ENCODE measurements at regions not wholly inside any gene's neighbourhood (a gene's known extent, or its start where the extent isn't known, plus 50 kb on each side); places are given as distances from the start of the nearest gene placed in this dataset.

DNA sequence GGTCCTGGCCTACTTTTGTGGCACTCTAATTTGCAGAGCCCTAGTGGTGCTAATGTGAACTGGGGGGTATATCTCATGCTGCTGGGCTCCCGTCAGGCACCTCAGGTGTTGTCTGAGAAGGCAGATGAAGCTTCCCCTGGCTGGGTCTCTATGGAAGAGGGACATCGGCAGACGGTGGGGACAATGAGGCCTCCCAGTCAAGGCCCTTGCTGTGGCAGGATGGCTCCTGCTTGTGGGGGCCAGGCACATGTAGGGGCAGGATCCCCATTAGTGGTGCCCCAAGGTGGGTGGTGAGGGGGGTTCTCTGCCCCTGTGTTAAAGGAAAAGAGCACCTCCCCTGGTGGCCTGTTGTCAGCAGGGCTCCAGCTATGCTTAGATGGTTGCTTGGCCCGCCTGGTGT, 192.8 kb upstream of the S1PR3 start:
- DNase-seq, result no peak

DNA sequence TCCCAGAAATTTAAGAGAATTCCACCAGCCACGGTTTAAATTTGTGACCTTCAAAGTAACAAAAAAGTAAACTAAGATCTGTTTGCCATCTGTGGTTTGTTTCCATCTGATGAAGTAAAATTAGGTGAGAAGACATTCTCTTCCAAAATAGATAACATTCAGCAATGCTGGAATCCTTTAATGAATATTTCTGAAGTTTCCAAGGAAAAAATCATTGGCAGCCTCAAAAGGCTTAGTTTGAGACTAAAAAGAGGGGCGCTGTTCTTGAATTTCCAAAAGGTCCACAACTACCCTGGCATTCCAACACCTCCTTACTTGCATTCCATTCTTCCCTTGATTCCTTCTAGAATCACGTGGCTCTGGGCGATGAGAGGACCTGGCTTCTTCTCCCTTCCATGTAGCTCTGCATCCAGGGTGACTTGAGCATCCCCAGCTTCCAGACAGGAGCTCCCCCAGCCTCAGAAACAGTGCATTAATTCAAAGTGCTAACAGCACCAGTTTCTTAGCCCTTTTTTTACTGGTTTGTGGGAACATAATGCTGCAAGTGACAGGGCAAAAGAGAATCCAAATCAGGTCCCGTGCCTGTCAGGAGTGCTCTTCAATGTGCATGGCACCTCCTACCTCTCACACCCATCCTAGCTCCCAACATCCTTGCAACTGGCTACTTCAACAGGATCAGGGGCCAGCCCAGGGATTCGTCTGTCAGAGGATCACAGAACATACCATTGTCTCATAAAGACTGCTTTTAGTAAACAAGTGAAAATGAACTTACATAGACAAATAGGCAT, 191.5 kb upstream of the S1PR3 start:
- DNase-seq, result no peak

DNA sequence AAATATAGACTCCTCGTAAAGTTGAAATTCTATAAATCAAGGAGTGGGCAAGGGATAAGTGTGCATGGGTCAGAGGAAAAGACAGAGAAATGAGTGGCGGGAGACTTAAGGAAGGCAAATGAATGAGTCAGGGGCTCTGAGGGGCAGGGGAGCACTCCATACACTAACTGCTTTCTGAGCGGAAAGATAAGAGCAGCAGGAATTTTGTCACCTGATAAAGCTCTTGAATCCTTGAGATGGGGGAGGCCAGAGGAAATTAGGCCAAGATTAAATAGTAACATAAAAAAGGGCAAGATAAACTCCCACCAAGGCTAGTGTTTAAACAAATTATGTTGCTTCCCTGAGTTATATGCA, 191.0 kb upstream of the S1PR3 start:
- DNase-seq, result no peak

DNA sequence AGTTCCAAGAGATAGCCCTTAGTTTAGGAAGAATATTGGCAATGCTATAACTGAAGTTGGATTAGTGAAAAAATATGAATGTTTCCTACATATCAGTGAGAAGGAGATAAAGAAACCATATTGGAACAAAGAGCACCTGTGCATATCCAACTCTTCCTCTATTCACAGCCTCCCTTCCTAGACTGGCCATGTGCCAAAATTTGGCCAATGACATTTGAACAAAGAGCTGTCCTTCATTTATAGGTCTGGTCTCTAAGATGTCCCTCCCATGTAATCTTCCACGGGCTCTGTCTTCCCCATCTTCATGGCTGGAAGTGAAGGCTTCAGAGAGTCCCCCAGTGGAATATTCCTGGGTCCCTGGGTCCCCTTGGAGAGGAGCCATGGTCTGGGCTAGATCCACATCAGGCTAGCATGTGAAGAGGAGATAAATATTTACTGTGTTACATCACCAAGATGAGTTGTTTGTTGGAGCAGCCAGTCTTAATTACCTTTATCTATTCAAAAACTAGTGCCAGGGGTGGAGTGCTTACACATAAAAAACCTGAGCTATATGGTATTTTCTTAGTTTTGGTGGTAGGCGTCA, 190.0 kb upstream of the S1PR3 start:
- DNase-seq, result no peak

DNA sequence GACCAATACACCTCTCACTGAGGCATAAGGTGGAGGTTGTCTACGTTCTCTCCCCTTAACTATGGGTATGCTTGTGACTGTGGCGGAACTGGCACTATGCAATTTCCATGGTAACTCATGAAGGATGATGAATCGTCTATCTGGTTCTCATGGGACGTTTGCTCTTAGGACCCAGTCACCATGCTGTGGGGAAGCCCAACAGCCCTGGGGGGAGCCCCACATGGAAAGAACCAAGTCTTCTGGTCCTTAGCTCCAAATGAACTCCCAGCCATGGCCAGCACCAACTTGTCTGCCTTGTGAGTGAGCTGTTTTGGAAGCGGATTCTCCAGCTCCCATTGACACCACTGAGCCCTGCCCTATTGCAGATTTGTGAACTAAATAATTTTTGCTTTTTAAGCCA, 188.7 kb upstream of the S1PR3 start:
- no peak for DNase-seq

DNA sequence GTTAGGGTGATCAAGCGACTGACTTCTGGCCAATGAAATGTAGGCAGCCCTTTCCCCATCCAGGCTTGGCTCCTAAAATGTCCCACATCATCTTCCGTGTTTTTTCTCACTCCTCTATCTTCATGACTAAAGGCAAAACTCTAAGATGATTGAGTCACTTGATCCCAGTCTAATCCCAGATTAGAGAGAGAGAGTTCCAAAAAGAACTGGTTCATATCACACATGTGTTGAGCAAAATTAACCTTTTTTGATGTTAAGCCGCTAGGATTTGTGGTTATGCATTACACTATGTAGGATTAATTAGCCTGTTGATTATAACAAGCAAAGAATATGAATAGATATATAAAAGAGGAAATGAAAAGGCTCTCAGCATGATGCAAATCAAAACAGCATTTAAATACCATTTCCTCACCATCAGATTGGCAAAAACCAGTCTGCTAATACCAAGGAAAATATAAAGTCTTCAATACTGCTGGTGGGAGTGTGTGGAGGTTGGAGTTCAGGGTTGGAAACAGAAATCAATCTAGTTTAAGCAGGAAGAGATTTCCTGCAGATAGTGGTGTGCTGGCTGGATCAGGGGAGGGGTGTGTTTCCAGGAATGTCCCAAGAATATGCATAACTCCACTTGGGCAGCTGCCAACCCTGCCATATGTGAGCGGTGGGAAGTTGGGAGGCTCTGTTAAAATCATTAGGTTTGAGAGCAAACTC, 187.6 kb upstream of the S1PR3 start:
- DNase-seq, result peak; percentile 70

DNA sequence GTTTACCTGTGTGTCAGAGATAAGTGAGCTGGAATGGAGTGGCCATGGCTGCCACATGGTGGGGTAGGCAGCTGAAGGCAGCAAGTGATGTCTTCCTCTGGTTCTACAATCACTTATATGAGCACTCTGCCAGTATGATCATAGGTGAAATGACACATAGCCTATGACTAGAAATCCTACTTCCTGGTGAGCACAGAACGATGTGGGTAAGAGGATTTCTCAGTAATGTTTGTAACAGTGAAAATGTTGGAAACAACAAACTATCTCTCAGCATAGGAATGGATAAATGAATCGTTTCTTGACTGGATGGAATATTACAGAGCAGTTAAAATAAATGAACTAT, 187.0 kb upstream of the S1PR3 start:
- DNase-seq, result no peak

DNA sequence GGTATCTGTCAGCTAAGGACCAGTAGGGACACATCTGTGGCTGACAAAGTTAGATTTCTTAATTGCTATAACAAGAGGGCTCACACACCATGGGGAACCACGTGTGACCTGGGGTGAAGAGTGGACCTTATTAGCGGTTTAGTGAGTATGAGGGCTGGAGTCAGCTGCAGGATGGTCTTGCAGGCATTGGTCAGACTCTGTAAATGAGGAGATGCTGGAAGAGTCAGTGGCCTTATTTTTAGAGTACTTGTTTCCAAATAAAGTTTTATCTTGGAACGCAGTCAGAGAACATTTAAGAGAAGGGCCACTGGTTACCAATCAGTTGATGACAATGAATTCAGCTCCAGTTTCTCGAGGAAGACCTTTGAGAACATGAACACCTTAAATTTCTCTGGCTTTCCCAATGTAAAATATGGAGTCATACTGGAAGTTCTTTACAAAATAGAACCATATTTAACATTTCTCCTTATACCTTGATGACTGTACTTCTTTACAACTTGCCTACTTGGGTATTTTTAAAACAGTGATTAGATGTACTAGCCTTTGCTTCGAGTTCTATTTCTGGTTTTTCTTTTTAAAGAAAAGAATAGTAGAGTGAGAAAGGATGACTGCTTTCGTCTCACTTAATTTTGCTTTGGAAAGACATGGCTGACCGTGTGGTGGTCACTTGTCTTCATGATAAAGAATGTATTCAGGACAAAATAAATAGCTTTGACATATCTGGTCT, 185.9 kb upstream of the S1PR3 start:
- no peak for DNase-seq

DNA sequence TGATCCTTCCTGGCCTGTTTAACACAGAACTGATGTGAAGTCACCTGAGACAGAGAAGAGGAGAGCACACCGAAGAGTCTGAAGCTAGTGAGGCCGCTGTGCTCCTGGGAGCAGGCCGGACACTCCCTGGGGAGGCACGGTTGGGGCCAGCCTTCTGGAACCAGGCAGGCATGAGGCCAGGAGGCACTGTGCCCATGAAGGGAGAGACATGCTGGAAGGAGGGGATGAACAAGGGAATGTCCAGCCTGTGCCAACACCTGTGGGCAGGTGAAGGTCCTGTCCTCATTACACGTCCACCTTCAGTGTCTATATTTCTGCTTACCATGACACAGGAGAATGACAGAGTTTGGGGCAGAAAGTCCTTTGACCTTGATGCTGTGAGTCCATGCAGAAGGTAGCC, 183.8 kb upstream of the S1PR3 start:
- no peak for DNase-seq

DNA sequence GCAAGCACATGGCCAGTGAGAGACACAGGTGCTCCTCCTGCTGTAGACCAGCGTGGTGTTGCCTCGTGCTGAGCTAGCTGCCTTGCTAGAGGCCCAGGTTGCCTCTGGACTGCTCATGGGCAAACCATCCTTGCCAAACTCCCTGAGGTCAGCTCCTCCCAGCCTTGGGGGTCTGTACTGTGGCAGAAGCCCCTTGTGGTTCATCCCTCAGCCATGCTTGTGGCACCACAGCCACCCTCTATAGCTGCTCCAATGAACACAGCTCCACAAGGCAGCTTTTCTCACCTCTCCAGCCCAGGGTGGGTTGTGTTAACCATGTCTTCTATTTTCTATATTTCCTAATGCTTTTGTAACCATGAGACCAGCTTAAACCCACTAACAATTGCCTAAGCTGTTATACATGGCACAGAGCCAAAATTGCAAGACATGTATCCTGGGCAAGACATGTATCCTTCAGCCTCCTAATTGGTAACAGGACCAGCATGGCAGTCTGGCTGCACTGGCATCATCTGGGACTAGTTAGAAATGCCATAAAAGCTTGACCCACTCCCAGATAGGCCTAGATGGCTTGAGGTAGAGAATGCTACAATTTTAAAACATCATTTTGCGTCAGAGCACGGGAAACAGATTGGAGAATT, 183.1 kb upstream of the S1PR3 start:
- DNase-seq, result peak; percentile 24

DNA sequence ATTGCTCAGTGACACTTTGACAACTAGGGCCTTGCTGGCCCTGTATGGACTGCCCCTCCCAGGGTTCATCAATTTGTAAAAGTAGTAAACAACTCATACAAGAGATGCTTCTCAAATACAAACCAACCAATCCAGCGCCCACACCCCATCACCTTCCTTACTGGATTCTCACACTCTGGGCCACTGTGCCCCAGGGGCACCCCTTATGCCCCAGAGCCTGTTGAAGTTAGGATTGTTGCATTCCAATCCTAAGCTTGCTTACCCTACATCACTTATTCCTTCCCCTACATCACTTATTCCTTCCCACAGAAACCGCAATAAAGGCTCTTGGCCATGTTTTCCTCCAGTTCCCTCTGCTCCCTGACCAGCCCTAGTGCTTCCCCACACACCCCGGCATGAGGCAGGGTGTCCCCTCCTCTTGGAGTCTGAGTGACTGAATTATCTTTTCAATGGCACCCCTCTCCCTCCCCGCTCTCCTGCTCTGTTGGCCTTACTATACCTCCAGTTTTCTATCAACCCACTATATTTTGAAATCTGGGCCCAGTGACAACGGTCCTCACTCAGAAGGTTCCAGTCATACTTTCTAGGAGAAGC, 182.4 kb upstream of the S1PR3 start:
- DNase-seq, result no peak

DNA sequence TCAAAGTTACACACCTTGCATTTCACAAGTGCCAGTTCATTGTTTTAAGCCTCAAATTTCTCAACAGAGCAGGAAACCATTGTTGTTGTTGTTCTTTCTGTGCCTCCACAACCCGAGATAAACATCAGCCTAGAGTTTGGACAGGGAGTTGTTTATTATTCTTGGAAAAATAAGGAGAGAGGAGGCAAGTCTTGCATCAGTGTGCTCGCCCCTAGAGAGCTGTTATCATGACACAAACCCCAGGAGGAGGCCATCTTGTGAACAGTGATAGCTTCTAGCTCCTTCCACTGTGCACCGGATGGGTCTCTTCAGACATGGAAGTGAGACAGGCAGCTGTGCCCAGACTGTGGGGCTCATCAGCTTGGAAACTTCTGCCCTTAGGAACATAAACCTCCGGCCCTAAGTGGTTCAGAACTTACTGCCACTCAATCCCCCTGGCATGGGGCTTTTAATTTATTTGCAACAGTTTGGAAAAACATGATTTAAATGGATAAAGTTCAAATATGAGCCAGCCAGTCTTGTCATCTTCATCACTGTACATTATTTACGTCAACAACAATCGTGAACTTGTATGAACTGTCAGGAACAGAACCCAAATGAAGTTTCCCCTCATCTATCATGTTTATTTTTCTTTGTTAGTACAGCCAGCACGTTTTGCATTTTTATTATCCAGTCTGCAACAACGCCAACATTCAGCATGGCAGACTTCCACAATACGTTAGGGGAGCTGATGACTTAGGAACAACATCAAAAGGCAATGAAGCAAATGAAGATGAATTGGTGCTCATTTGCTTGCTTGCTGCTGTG, 181.7 kb upstream of the S1PR3 start:
- peak; percentile 19 for DNase-seq

DNA sequence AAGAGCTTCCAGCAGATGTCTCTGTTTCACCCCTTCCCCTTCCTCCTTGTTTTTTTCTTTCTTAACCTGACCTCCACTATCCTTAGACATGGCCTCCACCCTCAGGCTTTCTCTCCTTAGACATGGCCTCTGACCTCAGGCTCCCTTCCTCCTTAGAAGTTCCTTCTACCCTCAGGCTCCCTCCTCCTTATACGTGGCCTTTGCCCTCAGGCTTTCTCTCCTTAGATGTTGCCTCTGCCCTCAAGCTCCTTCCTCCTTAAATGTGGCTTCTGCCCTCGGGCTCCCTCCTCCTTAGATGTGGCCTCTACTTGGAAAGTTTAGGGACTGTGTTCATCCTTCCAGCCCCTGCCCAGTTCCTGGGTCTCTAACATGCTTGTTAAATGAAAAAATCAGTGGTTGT, 180.4 kb upstream of the S1PR3 start:
- no peak for DNase-seq

DNA sequence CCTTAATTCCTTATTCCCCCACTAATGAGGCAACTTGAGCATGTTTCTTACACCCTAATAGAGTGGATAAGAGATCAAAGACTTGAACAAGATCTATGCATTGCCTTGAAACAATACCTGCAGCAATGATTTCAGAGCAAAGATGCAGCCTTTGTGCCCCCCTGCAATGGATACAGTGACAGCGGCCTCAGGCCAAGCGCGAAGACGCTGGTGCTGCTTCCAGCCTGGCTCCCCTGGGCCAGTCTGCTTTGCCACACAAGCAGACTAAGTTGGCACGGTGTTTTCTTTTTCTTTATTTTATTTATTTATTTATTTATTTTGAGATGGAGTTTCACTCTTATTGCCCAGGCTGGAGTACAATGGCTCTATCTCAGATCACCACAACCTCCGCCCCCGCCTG, 179.8 kb upstream of the S1PR3 start:
- DNase-seq, result no peak

DNA sequence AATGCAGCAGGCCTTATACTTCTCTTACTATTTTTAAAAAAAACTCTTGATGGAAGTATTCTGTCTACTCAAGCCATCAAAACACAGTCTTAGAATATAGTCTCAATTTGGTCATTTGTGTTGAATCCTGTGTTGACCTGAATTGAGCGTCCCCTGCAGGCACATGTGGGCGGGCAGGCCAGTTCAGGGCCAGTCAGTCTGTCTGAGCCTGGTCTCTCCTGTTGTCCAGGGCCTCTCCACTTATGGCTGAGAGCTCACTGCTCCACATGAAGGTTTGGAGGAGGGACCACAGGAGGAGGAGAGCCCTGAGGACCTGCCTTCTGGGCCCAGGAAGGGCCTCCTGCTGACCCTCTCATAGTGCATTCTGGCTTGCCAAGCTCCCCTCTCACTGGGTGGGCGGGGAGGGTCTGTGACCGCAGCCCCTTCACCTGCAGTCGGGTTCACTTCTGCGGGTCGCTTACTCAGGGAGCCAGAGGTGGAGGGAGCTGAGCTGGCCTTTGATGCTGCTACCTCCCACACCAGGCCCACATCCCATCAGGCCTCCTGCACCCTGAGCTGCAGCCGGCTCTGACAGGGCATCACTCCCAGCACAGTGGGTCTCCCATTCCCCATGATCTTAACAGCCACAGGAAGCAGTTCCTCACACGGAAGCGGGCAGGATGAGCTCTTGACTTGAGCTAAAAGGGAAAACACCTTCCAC, 178.2 kb upstream of the S1PR3 start:
- DNase-seq, result no peak

DNA sequence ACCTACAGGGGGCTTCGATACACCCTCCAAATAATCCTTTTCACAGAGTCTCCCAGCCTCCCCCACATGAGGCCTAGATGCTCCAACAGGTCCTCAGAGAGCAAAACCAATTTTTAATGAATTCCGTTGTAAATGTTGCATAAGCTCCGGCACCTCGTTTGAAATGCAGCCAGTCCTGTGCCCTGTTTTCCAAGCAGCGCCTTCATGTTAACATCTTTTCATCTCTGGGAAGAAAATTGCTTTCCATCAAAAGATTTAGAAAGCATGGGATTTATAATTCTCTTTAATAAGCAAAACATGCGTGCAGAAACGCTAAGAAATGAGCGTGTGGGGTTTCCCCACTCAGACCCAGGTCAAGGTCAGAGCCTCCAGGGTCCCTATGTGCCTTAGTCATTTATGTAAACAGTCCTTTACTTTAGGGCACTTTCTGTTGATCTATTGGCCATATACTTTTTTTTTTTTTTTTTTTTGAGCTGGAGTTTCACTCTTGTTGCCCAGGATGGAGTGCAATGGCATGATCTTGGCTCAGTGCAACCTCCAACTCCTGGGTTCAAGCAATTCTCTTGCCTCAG, 177.5 kb upstream of the S1PR3 start:
- no peak for DNase-seq

DNA sequence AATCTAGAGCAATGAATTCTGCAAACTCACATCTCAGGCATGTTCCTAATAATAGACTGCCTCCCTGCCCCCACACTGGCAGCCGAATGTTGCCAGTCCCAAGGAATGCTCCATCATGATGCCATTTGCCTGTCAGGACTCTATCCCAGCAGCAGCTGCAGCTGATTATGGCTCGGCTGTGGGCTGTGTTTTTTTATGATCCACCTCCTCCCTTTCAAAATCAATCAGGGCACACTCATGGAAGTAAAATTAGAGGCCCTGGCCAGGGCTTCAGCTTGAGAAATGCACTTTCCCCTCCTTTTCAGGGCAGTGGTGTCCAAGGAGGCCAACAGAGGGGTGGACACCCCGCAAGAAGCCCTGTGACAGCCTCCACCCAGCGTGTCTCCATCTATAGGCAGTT, 176.7 kb upstream of the S1PR3 start:
- peak; percentile 92 for DNase-seq

DNA sequence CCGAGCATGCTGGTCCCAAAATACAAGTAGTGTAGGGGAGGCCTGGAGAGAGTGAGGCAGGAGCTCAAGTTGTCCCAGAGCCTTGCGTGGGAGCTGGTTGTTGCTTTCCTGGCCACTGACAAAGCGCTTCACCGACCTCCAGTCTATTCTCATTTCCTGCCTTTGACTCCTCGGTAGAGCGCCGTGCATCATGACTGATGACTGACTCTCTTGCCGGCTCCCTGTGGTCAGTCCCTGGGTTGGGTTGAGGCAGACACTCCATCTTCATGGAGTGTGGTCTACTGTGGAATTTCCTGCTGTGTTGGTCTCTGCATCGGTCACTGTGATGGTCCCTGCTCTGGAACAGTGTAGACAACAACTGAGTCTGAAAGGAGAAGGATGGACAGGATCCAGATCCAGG, 175.1 kb upstream of the S1PR3 start:
- DNase-seq, result peak; percentile 92

DNA sequence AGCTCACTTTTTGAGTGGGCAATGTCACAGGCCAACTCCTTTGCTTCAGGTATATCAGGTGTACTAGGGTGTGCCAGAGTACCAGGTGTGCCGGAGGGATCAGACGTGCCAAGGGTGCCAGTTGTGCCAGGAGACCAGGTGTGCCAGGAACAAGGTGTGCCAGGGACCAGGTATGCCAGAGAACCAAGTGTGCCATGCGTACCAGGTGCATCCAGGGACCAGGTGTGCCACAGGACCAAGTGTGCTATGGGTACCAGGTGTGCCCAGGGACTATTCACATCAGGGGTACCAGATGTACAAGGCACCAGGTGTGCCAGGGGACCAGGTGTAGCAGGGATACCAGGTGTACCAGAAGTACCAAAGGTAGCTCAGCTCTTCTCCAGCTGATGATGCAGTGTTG, 174.7 kb upstream of the S1PR3 start:
- no peak for DNase-seq

DNA sequence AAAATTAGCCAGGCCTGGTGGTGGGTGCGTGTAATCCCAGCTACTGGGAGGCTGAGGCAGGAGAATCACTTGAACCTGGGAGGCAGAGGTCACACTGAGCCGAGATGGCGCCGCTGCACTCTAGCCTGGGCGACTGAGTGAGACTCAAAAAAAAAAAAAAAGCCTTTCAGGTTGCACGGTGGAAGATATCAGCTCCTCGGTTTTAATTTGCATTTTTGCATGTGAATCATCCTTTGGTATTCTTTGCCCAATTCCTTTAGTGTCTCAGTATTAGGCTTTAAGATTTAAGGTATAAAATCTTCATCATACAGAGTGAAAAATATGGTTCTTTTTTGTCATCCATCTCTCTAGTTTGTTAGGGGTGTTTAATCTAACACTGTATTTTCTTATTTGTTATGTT, 173.6 kb upstream of the S1PR3 start:
- DNase-seq, result peak; percentile 40

All from fibroblast of upper back skin (primary cell).